Gastroesophageal sphincter (tissue), 4 donors: ENCODE measurements at regions not wholly inside any gene's neighbourhood (a gene's known extent, or its start where the extent isn't known, plus 50 kb on each side); places are given as distances from the start of the nearest gene placed in this dataset.

Source experiments
- ATAC-seq: fragments of 150-250 bp; one replicate; pipeline ENCODE4 v1.9.1; 2016; ENCODE audit warnings: mild to moderate bottlenecking, moderate library complexity
- H3K27ac ChIP-seq, 4 donors: fragments of 200-600 bp; sonication (generic) in 3 of 4; 1 replicate in 3 of 4; 2 replicates in 1 of 4; pipeline ENCODE4 v1.5.1; 2016 to 2019
- H3K27me3 ChIP-seq: fragments of 200-600 bp; sonication (generic); one replicate; pipeline ENCODE4 v1.5.1; 2019
- H3K36me3 ChIP-seq, 2 donors: fragments of 200-600 bp; sonication (generic); one replicate each; pipeline ENCODE4 v1.5.1; 2019; ENCODE audit warnings: control low read depth in 1 of 2
- H3K4me1 ChIP-seq, 3 donors: fragments of 200-600 bp; sonication (generic); 1 replicate in 2 of 3; 2 replicates in 1 of 3; pipeline ENCODE4 v1.5.1; 2016 to 2019; ENCODE audit warnings: control low read depth in 2 of 3
- H3K4me3 ChIP-seq, 2 donors: fragments of 200-600 bp; sonication (generic); one replicate each; pipeline ENCODE4 v1.5.1; 2019; ENCODE audit warnings: mild to moderate bottlenecking in 1 of 2, moderate library complexity in 1 of 2
- H3K9me3 ChIP-seq, 3 donors: fragments of 200-600 bp; sonication (generic); one replicate each; pipeline ENCODE4 v1.5.1; 2017 to 2019; ENCODE audit warnings: control low read depth in 2 of 3
- EP300 ChIP-seq: sonication (generic); formaldehyde crosslinking; IDR thresholded peaks from one replicate; pipeline ENCODE4 v1.6.1; 2017; ENCODE audit warnings: antibody characterized with exemption, mild to moderate bottlenecking
- POLR2A ChIP-seq, 2 donors: fragments of 450-650 bp; IDR thresholded peaks; one replicate each; pipeline ENCODE4 v1.6.1; 2017; ENCODE audit warnings: antibody characterized with exemption in 2 of 2, mild to moderate bottlenecking in 2 of 2, moderate library complexity in 1 of 2
- POLR2AphosphoS5 ChIP-seq: sonication (generic); formaldehyde crosslinking; IDR thresholded peaks from one replicate; pipeline ENCODE4 v1.6.1; 2017; ENCODE audit warnings: antibody characterized with exemption
- WGBS, 2 donors: methylation state at CpG; one replicate each; pipeline ENCODE4 v1.1.5; 2018; ENCODE audit warnings: low coverage in 1 of 2; 5-methylcytosine and 5-hydroxymethylcytosine counted together
- TF ChIP-seq, protein P1 (sequence below), 4 experiments: fragments of 200-600 bp in 2 of 4; fragments of 450-650 bp in 2 of 4; sonication (generic) in 1 of 4; IDR thresholded peaks; one replicate each; pipeline ENCODE4 v1.5.1; 2017 to 2019; ENCODE audit warnings: antibody characterized with exemption in 4 of 4, mild to moderate bottlenecking in 2 of 4, moderate library complexity in 2 of 4

- H3K27me3 ChIP-seq: no peaks in the 10 kb centered on the region
- no peaks in the 10 kb centered on the region for H3K4me1 ChIP-seq
- 67 to 100% methylated on average over 1 of the region's 1 CpG for WGBS, 2 donors
- TF ChIP-seq, protein P1, sequence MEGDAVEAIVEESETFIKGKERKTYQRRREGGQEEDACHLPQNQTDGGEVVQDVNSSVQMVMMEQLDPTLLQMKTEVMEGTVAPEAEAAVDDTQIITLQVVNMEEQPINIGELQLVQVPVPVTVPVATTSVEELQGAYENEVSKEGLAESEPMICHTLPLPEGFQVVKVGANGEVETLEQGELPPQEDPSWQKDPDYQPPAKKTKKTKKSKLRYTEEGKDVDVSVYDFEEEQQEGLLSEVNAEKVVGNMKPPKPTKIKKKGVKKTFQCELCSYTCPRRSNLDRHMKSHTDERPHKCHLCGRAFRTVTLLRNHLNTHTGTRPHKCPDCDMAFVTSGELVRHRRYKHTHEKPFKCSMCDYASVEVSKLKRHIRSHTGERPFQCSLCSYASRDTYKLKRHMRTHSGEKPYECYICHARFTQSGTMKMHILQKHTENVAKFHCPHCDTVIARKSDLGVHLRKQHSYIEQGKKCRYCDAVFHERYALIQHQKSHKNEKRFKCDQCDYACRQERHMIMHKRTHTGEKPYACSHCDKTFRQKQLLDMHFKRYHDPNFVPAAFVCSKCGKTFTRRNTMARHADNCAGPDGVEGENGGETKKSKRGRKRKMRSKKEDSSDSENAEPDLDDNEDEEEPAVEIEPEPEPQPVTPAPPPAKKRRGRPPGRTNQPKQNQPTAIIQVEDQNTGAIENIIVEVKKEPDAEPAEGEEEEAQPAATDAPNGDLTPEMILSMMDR (IDR thresholded peaks at IDR 0.05): no peak
- TF ChIP-seq POLR2AphosphoS5 (no peak), EP300 (no peak), POLR2A (IDR thresholded peaks at IDR 0.05) (no peak)
- H3K36me3 ChIP-seq: no peaks in the 10 kb centered on the region
- no peak for ATAC-seq
- H3K4me3 ChIP-seq: no peak overlapping the region
- no peaks in the 10 kb centered on the region for H3K9me3 ChIP-seq
- H3K27ac ChIP-seq: no peak overlapping the region
These were observed 245.7 kb upstream of the RORA start for GRCh38 chr15:61474796-61475195.

- no peak for ATAC-seq
- 37 to 66% methylated on average over 2 of the region's 2 CpGs for WGBS, 2 donors
- no peak for TF ChIP-seq POLR2AphosphoS5
These were observed 238.7 kb upstream of the RORA start for GRCh38 chr15:61467823-61468222.

GRCh38 chr15:61459785-61460707 lies 230.9 kb upstream of the RORA start:
- WGBS, 2 donors: 47 to 48% methylated on average over 7 to 8 of the region's 9 CpGs
- ATAC-seq: no peak
- Histone ChIP-seq H3K27me3 (no peaks in the 10 kb centered on the region), H3K9me3 (no peaks in the 10 kb centered on the region), H3K4me1 (no peaks in the 10 kb centered on the region), H3K27ac (no peak overlapping the region), H3K36me3 (no peaks in the 10 kb centered on the region), H3K4me3 (no peak overlapping the region)
- no peak for TF ChIP-seq EP300
- TF ChIP-seq, protein P1 (IDR thresholded peaks at IDR 0.05): no peak
- TF ChIP-seq POLR2A (IDR thresholded peaks at IDR 0.05): no peak
- no peak for TF ChIP-seq POLR2AphosphoS5

More at GRCh38 chr15:61467823-61468222, 238.7 kb upstream of the RORA start:
- H3K36me3 ChIP-seq: no peaks in the 10 kb centered on the region
- H3K9me3 ChIP-seq: no peaks in the 10 kb centered on the region
- H3K4me3 ChIP-seq: no peak overlapping the region
- H3K4me1 ChIP-seq: no peaks in the 10 kb centered on the region
- H3K27ac ChIP-seq: no peak overlapping the region
- H3K27me3 ChIP-seq: no peaks in the 10 kb centered on the region

- H3K4me1 ChIP-seq: no peaks in the 10 kb centered on the region
- H3K36me3 ChIP-seq: no peaks in the 10 kb centered on the region
- no peak for ATAC-seq
- H3K27me3 ChIP-seq: no peaks in the 10 kb centered on the region
- H3K4me3 ChIP-seq: no peak overlapping the region
- no peak overlapping the region for H3K27ac ChIP-seq
- no peaks in the 10 kb centered on the region for H3K9me3 ChIP-seq
- 86% methylated on average over 2 to 4 of the region's 4 CpGs for WGBS, 2 donors
- TF ChIP-seq POLR2AphosphoS5 (no peak), POLR2A (IDR thresholded peaks at IDR 0.05) (no peak), EP300 (no peak)
- TF ChIP-seq, protein P1 (IDR thresholded peaks at IDR 0.05): no peak
These were observed 228.1 kb upstream of the RORA start for GRCh38 chr15:61457050-61457733.

GRCh38 chr15:61449186-61449702 lies 220.1 kb upstream of the RORA start:
- TF ChIP-seq POLR2AphosphoS5 (no peak), EP300 (no peak), POLR2A (IDR thresholded peaks at IDR 0.05) (no peak)
- TF ChIP-seq, protein P1 (IDR thresholded peaks at IDR 0.05): no peak
- Histone ChIP-seq H3K9me3 (no peaks in the 10 kb centered on the region), H3K27ac (no peak overlapping the region), H3K4me1 (no peaks in the 10 kb centered on the region), H3K4me3 (no peak overlapping the region), H3K36me3 (no peaks in the 10 kb centered on the region), H3K27me3 (no peaks in the 10 kb centered on the region)
- ATAC-seq: no peak
